A673 (cell line): ENCODE measurements at regions not wholly inside any gene's neighbourhood (a gene's known extent, or its start where the extent isn't known, plus 50 kb on each side); places are given as distances from the start of the nearest gene placed in this dataset.

Source experiments
- BruUV-seq: library from RNA; stranded (reverse); fragments of 400-500 nt; replicated peaks from 2 replicates; lab custom pipeline; 2021; lab: Mats Ljungman, UMichigan
- CTCF ChIA-PET: fragments of 300-600 bp; sonication (Branson Sonifier 250); formaldehyde crosslinking; loops from one replicate; lab custom pipeline; 2022; ENCODE audit warnings: antibody characterized with exemption; lab: Charles Lee
- POLR2A ChIA-PET: fragments of 300-600 bp; sonication (Branson Sonifier 250); formaldehyde crosslinking; loops from one replicate; lab custom pipeline; 2022; ENCODE audit warnings: antibody characterized with exemption; ENCODE audit not compliant: low non-redundant PET; lab: Charles Lee
- DNase-seq: peaks from one replicate; pipeline ENCODE4 v3.0.0-alpha.2; 2015; ENCODE audit warnings: low spot score
- H3K27ac ChIP-seq: fragments of 200-600 bp; sonication (generic); 2 replicates; pipeline ENCODE4 v1.5.1; 2016; ENCODE audit warnings: mixed run types, low read depth, mild to moderate bottlenecking, mixed read lengths, antibody characterized with exemption, low read length; ENCODE audit not compliant: poor library complexity, severe bottlenecking
- H3K27me3 ChIP-seq: fragments of 200-600 bp; sonication (generic); replicated peaks from 2 replicates; pipeline ENCODE4 v1.6.1; 2017; ENCODE audit warnings: mixed run types, low read depth, mild to moderate bottlenecking, mixed read lengths, antibody characterized with exemption, low read length; ENCODE audit not compliant: insufficient read depth, poor library complexity
- H3K36me3 ChIP-seq: fragments of 200-600 bp; sonication (generic); 2 replicates; pipeline ENCODE4 v1.6.1; 2016; ENCODE audit warnings: mixed run types, mild to moderate bottlenecking, mixed read lengths, antibody characterized with exemption, low read length; ENCODE audit not compliant: insufficient read depth, poor library complexity, severe bottlenecking
- H3K4me1 ChIP-seq: fragments of 200-600 bp; sonication (generic); 2 replicates; pipeline ENCODE4 v1.6.1; 2017; ENCODE audit warnings: mixed run types, mild to moderate bottlenecking, mixed read lengths, antibody characterized with exemption, low read length; ENCODE audit not compliant: insufficient read depth, poor library complexity, severe bottlenecking
- H3K4me3 ChIP-seq: fragments of 200-600 bp; sonication (generic); 2 replicates; pipeline ENCODE4 v1.5.1; 2016; ENCODE audit warnings: low read depth, mixed run types, mild to moderate bottlenecking, mixed read lengths, low read length; ENCODE audit not compliant: poor library complexity, severe bottlenecking
- H3K9me3 ChIP-seq: fragments of 200-600 bp; sonication (generic); 2 replicates; pipeline ENCODE4 v1.6.1; 2016; ENCODE audit warnings: mixed run types, low read depth, mild to moderate bottlenecking, mixed read lengths, antibody characterized with exemption, low read length; ENCODE audit not compliant: poor library complexity, severe bottlenecking
- EZH2 ChIP-seq: fragments of 200-600 bp; sonication (generic); IDR thresholded peaks from 2 replicates; pipeline ENCODE4 v1.6.1; 2017; ENCODE audit warnings: borderline replicate concordance, low read depth, mild to moderate bottlenecking, mixed read lengths, antibody characterized with exemption, low read length; ENCODE audit not compliant: poor library complexity, severe bottlenecking
- intact Hi-C: fragments of 100-400 bp; cut with micrococcal nuclease; formaldehyde crosslinking; loops from one replicate; pipeline ENCODE4 v1.10.0; 2022; ENCODE audit not compliant: unreplicated experiment
- TF ChIP-seq, protein P1 (sequence below): fragments of 300-800, 200-600 bp; sonication (generic); conservative IDR thresholded peaks from 2 replicates; pipeline ENCODE4 v1.5.1; 2017; ENCODE audit warnings: low read depth, mild to moderate bottlenecking, antibody characterized with exemption, low read length, moderate library complexity, mixed read lengths

DNA sequence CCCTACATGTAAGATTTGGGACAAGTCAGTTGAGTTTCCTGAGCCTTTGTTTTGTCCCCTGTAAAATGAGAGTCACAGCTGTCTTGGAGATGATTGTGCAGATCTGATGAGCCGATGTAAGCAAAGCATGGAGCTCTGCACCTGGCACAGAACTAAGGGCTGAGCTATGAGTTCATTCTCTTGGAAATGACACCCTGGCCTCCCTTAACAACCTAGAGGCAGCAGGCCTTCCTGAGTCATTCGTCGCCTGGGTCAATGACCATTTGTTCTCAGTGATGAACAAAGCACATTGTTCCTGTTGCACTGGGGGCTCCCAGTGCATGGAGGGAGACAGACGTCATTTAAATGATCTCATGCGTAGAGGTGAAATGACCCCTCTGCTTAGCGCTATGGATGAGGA, 62.8 kb upstream of the GCSH start:
- ChIA-PET CTCF (no interaction called here), POLR2A (no interaction called here)
- no TSS peak for BruUV-seq
- intact Hi-C loops: no loop called here
- DNase-seq: no peak
- Histone ChIP-seq H3K27ac (no peak overlapping the region), H3K9me3 (no peaks in the 10 kb centered on the region), H3K4me3 (no peak overlapping the region), H3K36me3 (no peaks in the 10 kb centered on the region), H3K27me3 (no peaks in the 10 kb centered on the region), H3K4me1 (no peaks in the 10 kb centered on the region)
- TF ChIP-seq EZH2: no peak
- TF ChIP-seq, protein P1, sequence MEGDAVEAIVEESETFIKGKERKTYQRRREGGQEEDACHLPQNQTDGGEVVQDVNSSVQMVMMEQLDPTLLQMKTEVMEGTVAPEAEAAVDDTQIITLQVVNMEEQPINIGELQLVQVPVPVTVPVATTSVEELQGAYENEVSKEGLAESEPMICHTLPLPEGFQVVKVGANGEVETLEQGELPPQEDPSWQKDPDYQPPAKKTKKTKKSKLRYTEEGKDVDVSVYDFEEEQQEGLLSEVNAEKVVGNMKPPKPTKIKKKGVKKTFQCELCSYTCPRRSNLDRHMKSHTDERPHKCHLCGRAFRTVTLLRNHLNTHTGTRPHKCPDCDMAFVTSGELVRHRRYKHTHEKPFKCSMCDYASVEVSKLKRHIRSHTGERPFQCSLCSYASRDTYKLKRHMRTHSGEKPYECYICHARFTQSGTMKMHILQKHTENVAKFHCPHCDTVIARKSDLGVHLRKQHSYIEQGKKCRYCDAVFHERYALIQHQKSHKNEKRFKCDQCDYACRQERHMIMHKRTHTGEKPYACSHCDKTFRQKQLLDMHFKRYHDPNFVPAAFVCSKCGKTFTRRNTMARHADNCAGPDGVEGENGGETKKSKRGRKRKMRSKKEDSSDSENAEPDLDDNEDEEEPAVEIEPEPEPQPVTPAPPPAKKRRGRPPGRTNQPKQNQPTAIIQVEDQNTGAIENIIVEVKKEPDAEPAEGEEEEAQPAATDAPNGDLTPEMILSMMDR: no peak

DNA sequence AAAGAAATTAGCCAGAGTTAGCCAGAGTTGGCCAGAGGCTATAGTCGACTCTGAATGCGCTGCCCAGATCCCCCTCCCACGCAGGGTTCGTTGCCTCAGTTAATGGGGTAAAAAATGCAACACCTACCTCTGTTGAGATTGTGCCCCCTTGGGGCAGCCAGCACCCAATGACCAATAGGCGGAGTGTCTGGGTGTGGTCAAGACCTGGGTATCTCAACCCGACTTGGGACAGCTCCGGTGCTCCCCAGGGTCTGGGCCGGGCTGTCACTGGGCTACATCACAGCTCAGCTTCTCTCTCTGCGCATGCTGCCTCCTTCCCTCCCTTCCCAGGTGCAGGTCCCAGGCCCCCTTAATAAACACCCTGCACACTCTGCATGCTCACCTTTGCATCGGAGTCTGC, 59.6 kb upstream of the GCSH start:
- no peak for DNase-seq
- no TSS peak for BruUV-seq

DNA sequence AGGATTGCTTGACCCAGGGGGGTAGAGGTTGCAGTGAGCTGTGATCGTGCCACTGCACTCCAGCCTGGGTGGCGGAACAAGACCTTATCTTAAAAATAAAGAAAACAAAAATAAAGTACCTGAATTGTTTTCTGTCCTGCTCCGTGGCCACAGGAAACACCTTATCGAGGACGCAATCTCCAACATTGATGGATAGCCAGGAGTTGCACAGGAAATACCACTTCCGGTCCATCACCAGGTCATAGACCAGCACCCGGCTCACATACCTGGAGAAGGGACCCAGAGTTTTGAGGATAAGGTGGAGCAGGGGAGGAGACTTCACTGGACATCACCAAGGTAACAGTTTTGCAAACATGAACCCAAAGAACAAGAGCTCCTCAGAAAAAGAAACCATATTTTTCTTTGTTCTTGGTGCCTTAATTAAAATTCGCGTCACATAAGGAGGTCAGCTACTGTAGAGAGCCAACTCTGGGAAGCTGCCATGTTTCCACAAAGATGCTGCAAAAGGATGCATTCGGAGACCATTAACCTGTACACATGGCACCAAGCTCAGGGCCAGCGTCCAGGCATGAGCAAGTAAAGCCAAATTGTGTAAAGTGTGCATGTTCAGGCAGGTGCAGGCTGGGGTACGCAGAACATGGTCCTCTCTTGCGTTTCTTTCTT, 55.6 kb upstream of the GCSH start:
- no TSS peak for BruUV-seq
- POLR2A ChIA-PET: no interaction called here

More for the DNA sequence above, 59.6 kb upstream of the GCSH start:
- peaks cover 7% of the 10 kb centered on the region for H3K27me3 ChIP-seq
- TF ChIP-seq, protein P1: no peak
- TF ChIP-seq EZH2: no peak
- no peaks in the 10 kb centered on the region for H3K9me3 ChIP-seq
- H3K4me3 ChIP-seq: no peak overlapping the region
- intact Hi-C loops: no loop called here
- H3K36me3 ChIP-seq: no peaks in the 10 kb centered on the region
- no peak overlapping the region for H3K27ac ChIP-seq
- H3K4me1 ChIP-seq: no peaks in the 10 kb centered on the region
- ChIA-PET CTCF (no interaction called here), POLR2A (no interaction called here)

More for the DNA sequence above, 55.6 kb upstream of the GCSH start:
- Histone ChIP-seq H3K36me3 (no peaks in the 10 kb centered on the region), H3K27me3 (peaks cover 14% of the 10 kb centered on the region), H3K9me3 (no peaks in the 10 kb centered on the region), H3K4me3 (no peak overlapping the region), H3K27ac (no peak overlapping the region), H3K4me1 (no peaks in the 10 kb centered on the region)
- DNase-seq: no peak
- TF ChIP-seq, protein P1: no peak
- TF ChIP-seq EZH2: no peak
- intact Hi-C loops: no loop called here
- CTCF ChIA-PET: no interaction called here
